ENCODE measurements at regions not wholly inside any gene's neighbourhood (a gene's known extent, or its start where the extent isn't known, plus 50 kb on each side); places are given as distances from the start of the nearest gene placed in this dataset.

DNA sequence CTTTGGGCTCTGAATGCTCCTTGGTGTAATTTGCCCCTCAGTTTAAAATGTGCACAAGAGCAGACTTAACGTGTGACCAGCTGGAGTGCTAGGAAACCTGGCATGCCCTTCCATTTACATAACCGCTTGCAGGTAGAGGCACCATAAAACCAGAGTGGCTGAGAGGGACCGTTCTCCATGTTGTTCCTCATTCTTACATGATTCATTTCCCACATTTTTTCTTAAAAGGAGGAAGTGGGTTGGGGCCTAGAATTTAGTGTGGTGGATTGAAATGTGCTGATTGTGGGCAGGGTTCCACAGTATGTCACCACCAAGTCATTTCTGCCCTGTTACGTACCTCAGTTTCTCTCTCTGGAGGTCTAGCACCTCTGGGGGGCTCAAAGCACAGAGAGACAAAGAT is 375.8 kb upstream of the VSTM2A start:
- TF ChIP-seq, protein P1, sequence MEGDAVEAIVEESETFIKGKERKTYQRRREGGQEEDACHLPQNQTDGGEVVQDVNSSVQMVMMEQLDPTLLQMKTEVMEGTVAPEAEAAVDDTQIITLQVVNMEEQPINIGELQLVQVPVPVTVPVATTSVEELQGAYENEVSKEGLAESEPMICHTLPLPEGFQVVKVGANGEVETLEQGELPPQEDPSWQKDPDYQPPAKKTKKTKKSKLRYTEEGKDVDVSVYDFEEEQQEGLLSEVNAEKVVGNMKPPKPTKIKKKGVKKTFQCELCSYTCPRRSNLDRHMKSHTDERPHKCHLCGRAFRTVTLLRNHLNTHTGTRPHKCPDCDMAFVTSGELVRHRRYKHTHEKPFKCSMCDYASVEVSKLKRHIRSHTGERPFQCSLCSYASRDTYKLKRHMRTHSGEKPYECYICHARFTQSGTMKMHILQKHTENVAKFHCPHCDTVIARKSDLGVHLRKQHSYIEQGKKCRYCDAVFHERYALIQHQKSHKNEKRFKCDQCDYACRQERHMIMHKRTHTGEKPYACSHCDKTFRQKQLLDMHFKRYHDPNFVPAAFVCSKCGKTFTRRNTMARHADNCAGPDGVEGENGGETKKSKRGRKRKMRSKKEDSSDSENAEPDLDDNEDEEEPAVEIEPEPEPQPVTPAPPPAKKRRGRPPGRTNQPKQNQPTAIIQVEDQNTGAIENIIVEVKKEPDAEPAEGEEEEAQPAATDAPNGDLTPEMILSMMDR (IDR thresholded peaks at IDR 0.05; ENCODE audit: low read length), result no peak
- TF ChIP-seq EZH2phosphoT487 (IDR thresholded peaks at IDR 0.05; ENCODE audit: low read length) (no peak), EZH2 (optimal IDR thresholded peaks at IDR 0.05; ENCODE audit: low read depth, low read length) (no peak)

Data from MM.1S (cell line).